ENCODE measurements at regions not wholly inside any gene's neighbourhood (a gene's known extent, or its start where the extent isn't known, plus 50 kb on each side); places are given as distances from the start of the nearest gene placed in this dataset.
A peak's percentile ranks its signal among the peaks of the same experiment; 100 is the strongest.

GRCh38 chr2:181174611-181175580 is 194.5 kb downstream of the UBE2E3 start:
- Histone ChIP-seq H3K27me3 (ENCODE audit: control insufficient read depth, insufficient read depth, low read length) (no peaks in the 10 kb centered on the region), H3K79me1 (ENCODE audit: low read depth in 1 of 2, low read length in 2 of 2) (no peaks in the 10 kb centered on the region), H2AFZ (replicated peaks; ENCODE audit: low read length, poor library complexity) (no peak overlapping the region), H3K9ac (ENCODE audit: low read depth, low read length) (no peak overlapping the region), H2AK5ac (ENCODE audit: low read depth, low read length) (no peak overlapping the region), H3K36me3 (ENCODE audit: control insufficient read depth, insufficient read depth, low read length) (no peaks in the 10 kb centered on the region), H4K5ac (ENCODE audit: low read depth, low read length) (no peak overlapping the region), H3K4ac (ENCODE audit: low read depth, low read length) (no peak overlapping the region), H3K4me3 (ENCODE audit: insufficient read depth, low read depth, low read length) (no peak overlapping the region), H4K91ac (ENCODE audit: insufficient read depth, low read depth, low read length) (no peak overlapping the region), H3K4me2 (ENCODE audit: low read depth, low read length) (no peak overlapping the region), H3K9me3 (ENCODE audit: control insufficient read depth, insufficient read depth, low read length) (no peaks in the 10 kb centered on the region), H2BK120ac (ENCODE audit: low read depth, low read length) (no peak overlapping the region), H3K14ac (replicated peaks; ENCODE audit: low read depth, low read length) (no peak overlapping the region), H3K56ac (ENCODE audit: extremely low read depth, insufficient read depth, low read length) (no peak overlapping the region), H2BK20ac (ENCODE audit: low read depth, low read length) (no peak overlapping the region; the same call in 1 of the 2 replicates), H3K27ac (ENCODE audit: insufficient read depth, low read length) (no peak overlapping the region), H3K18ac (ENCODE audit: low read depth, low read length) (no peak overlapping the region), H4K8ac (ENCODE audit: low read depth in 2 of 2, low read length in 2 of 2) (no peak overlapping the region), H3K4me1 (ENCODE audit: control insufficient read depth, insufficient read depth, low read length) (peaks cover 2% of the 10 kb centered on the region; the same call in 1 of the 2 replicates), H2BK15ac (ENCODE audit: low read depth, low read length) (no peak overlapping the region), H2BK5ac (ENCODE audit: low read depth, low read length, poor library complexity, severe bottlenecking) (no peak overlapping the region), H2AK9ac (replicated peaks; ENCODE audit: low read depth, low read length, poor library complexity) (no peak overlapping the region), H3K23ac (ENCODE audit: low read depth, low read length) (no peak overlapping the region), H3K9me1 (ENCODE audit: insufficient read depth, low read length) (no peaks in the 10 kb centered on the region), H4K20me1 (ENCODE audit: insufficient read depth, low read length) (no peaks in the 10 kb centered on the region)
- POLR2A ChIA-PET (ENCODE audit: unreplicated experiment) = no interaction called here
- in situ Hi-C loops (cut with MboI; ENCODE audit: low sequenced_read_pairs) (no loop called here), dilution Hi-C loops (cut with HindIII; ENCODE audit: low sequenced_read_pairs, unreplicated experiment) (no loop called here), intact Hi-C loops (cut with micrococcal nuclease) (no loop called here)
- no TSS peak for BruUV-seq (replicated peaks)
- CTCF ChIA-PET = interaction anchor here (0.6 kb wide), 1 partner anchor 58 kb away, joined by 5 read pairs; no protein-coding TSS in a partner anchor
- TF ChIP-seq CEBPB (IDR thresholded peaks at IDR 0.05; ENCODE audit: low read depth, low read length) (no peak), RFX5 (IDR thresholded peaks at IDR 0.05; ENCODE audit: low read depth, low read length) (no peak), RCOR1 (IDR thresholded peaks at IDR 0.05; ENCODE audit: insufficient replicate concordance, low read length) (no peak), MXI1 (IDR thresholded peaks at IDR 0.05; ENCODE audit: borderline replicate concordance, low read depth, low read length) (no peak), MAZ (IDR thresholded peaks at IDR 0.05; ENCODE audit: borderline replicate concordance, low read depth, low read length) (no peak), MAFK (IDR thresholded peaks at IDR 0.05; ENCODE audit: low read depth, low read length) (no peak), POLR2A (IDR thresholded peaks at IDR 0.05; ENCODE audit: low read depth, low read length) (no peak), CHD1 (IDR thresholded peaks at IDR 0.05; ENCODE audit: low read depth, low read length) (no peak), RAD21 (IDR thresholded peaks at IDR 0.05; ENCODE audit: low read length) (no peak), SMC3 (IDR thresholded peaks at IDR 0.05; ENCODE audit: low read depth, low read length) (no peak), NFE2L2 (IDR thresholded peaks at IDR 0.05; ENCODE audit: low read depth, low read length) (no peak)
- no CpG with 5 or more reads among the region's 5 CpGs for WGBS, 2 experiments (ENCODE audit: extremely low coverage in 2 of 2, insufficient read length in 1 of 2)
- ATAC-seq (ENCODE audit: low read depth) (peak; percentile 53), DNase-seq (peak; percentile 50)
